ENCODE measurements at regions not wholly inside any gene's neighbourhood (a gene's known extent, or its start where the extent isn't known, plus 50 kb on each side); places are given as distances from the start of the nearest gene placed in this dataset.

DNA sequence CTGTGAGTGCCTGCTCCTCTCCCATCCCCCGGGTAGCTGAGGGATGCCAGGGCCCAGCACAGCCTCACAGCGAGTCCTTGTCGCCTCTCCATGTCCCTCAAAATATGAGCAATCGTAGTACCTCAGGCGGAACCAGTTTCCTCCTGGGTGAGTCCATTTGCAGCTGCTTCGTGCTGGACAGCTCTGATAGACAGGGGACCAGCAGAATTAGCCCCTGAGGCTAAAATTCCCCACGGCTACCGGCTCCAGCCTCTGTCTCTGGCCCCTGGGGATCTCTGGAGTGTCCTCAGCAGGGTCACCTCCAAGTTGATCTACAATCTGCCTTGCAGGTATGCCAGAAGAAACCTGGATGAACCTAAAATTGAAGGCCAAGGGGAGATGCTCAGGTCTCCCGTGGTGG lies 115.8 kb upstream of the FBXL7 start:
- no peak for ATAC-seq

DNA sequence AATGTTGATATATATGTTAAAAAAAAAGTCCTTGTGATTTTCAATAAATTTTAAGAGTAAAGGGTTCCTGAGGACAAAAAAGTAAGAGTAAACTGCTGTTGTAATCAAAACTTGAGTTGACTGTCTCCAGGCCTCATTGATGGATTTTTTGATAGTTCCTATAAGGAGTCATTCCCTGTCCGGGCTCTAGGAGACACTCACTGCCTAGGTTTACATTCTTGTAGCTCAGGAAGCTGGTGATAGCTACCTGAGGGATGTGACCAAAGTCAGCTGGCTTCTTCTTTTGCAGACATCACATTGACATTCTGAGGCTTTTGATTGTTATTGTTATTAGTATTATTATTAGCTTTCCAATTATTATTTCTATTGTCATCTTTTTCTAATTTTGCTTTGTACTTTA lies 116.5 kb upstream of the FBXL7 start:
- H3K36me3 ChIP-seq (ENCODE audit: control insufficient read depth, insufficient read depth, low read length): no peaks in the 10 kb centered on the region
- no peaks in the 10 kb centered on the region for H3K27me3 ChIP-seq (ENCODE audit: control insufficient read depth, insufficient read depth, low read length)
- intact Hi-C loops (cut with micrococcal nuclease): no loop called here
- H3K36me3 Mint-ChIP-seq: peaks cover 10% of the 10 kb centered on the region
- TF ChIP-seq, protein P1, sequence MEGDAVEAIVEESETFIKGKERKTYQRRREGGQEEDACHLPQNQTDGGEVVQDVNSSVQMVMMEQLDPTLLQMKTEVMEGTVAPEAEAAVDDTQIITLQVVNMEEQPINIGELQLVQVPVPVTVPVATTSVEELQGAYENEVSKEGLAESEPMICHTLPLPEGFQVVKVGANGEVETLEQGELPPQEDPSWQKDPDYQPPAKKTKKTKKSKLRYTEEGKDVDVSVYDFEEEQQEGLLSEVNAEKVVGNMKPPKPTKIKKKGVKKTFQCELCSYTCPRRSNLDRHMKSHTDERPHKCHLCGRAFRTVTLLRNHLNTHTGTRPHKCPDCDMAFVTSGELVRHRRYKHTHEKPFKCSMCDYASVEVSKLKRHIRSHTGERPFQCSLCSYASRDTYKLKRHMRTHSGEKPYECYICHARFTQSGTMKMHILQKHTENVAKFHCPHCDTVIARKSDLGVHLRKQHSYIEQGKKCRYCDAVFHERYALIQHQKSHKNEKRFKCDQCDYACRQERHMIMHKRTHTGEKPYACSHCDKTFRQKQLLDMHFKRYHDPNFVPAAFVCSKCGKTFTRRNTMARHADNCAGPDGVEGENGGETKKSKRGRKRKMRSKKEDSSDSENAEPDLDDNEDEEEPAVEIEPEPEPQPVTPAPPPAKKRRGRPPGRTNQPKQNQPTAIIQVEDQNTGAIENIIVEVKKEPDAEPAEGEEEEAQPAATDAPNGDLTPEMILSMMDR (IDR thresholded peaks at IDR 0.05): no peak
- DNase-seq: no peak
- H3K4me3 Mint-ChIP-seq: no peak overlapping the region
- 76% methylated on average over 1 of the region's 1 CpG for WGBS (ENCODE audit: insufficient coverage)
- peaks cover 24 to 34% of the 10 kb centered on the region in 2 donors for H3K9me3 Mint-ChIP-seq
- H3K4me1 Mint-ChIP-seq: no peaks in the 10 kb centered on the region
- H3K4me3 ChIP-seq (ENCODE audit: low read length): no peak overlapping the region
- no peaks in the 10 kb centered on the region for H3K4me1 ChIP-seq (ENCODE audit: control insufficient read depth, insufficient read depth, low read length)
- no peak overlapping the region for H3K27ac Mint-ChIP-seq
- no peak overlapping the region for H3K27ac ChIP-seq (ENCODE audit: low read length)
- peaks cover 11% of the 10 kb centered on the region for H3K9me3 ChIP-seq (ENCODE audit: control insufficient read depth, insufficient read depth, low read length)
- no peaks in the 10 kb centered on the region for H3K27me3 Mint-ChIP-seq (ENCODE audit: low read depth in 2 of 2)
- ATAC-seq: no peak

More for the DNA sequence above, 115.8 kb upstream of the FBXL7 start:
- no peaks in the 10 kb centered on the region for H3K4me1 ChIP-seq (ENCODE audit: control insufficient read depth, insufficient read depth, low read length)
- no peaks in the 10 kb centered on the region for H3K36me3 ChIP-seq (ENCODE audit: control insufficient read depth, insufficient read depth, low read length)
- H3K9me3 Mint-ChIP-seq: peaks cover 20 to 35% of the 10 kb centered on the region in 2 donors
- H3K36me3 Mint-ChIP-seq: peaks cover 3% of the 10 kb centered on the region
- H3K9me3 ChIP-seq (ENCODE audit: control insufficient read depth, insufficient read depth, low read length): peaks cover 11% of the 10 kb centered on the region
- no peaks in the 10 kb centered on the region for H3K27me3 Mint-ChIP-seq (ENCODE audit: low read depth in 2 of 2)
- no peak overlapping the region for H3K27ac Mint-ChIP-seq
- TF ChIP-seq, protein P1 (IDR thresholded peaks at IDR 0.05): no peak
- H3K4me1 Mint-ChIP-seq: no peaks in the 10 kb centered on the region
- DNase-seq: no peak
- H3K27me3 ChIP-seq (ENCODE audit: control insufficient read depth, insufficient read depth, low read length): no peaks in the 10 kb centered on the region
- WGBS (ENCODE audit: insufficient coverage): 80% methylated on average over 9 of the region's 9 CpGs
- intact Hi-C loops (cut with micrococcal nuclease): no loop called here
- H3K4me3 Mint-ChIP-seq: no peak overlapping the region
- H3K4me3 ChIP-seq (ENCODE audit: low read length): no peak overlapping the region
- no peak overlapping the region for H3K27ac ChIP-seq (ENCODE audit: low read length)

DNA sequence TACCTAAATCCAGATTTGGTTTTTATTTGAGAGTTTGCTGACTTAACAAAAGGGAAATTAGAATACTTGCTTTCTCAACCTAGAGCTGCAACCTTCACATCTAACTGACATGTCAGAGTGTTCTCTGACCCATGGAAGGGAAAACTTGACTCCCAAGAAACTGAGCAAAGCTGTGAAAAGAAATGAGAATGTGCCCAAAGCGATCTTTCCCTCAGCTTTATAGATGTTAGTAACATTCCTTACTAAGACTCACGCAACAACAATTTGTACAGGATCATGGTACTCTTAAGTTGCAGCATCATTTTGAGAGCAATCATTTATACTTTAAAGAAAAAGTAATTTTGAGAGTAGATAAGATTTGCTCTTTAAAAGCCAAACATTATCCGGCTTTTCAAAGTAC lies 117.0 kb upstream of the FBXL7 start:
- Mint-ChIP-seq H3K4me1 (no peaks in the 10 kb centered on the region), H3K36me3 (peaks cover 13% of the 10 kb centered on the region), H3K27me3 (ENCODE audit: low read depth in 2 of 2) (no peaks in the 10 kb centered on the region), H3K4me3 (no peak overlapping the region), H3K27ac (no peak overlapping the region), H3K9me3 (peaks cover 23 to 33% of the 10 kb centered on the region in 2 donors)
- H3K27me3 ChIP-seq (ENCODE audit: control insufficient read depth, insufficient read depth, low read length): no peaks in the 10 kb centered on the region
- intact Hi-C loops (cut with micrococcal nuclease): no loop called here
- no peak for DNase-seq
- H3K9me3 ChIP-seq (ENCODE audit: control insufficient read depth, insufficient read depth, low read length): peaks cover 11% of the 10 kb centered on the region
- H3K27ac ChIP-seq (ENCODE audit: low read length): no peak overlapping the region
- 100% methylated on average over 1 of the region's 3 CpGs for WGBS (ENCODE audit: insufficient coverage)
- TF ChIP-seq, protein P1 (IDR thresholded peaks at IDR 0.05): no peak
- no peak overlapping the region for H3K4me3 ChIP-seq (ENCODE audit: low read length)
- no peak for ATAC-seq
- no peaks in the 10 kb centered on the region for H3K4me1 ChIP-seq (ENCODE audit: control insufficient read depth, insufficient read depth, low read length)
- H3K36me3 ChIP-seq (ENCODE audit: control insufficient read depth, insufficient read depth, low read length): no peaks in the 10 kb centered on the region

DNA sequence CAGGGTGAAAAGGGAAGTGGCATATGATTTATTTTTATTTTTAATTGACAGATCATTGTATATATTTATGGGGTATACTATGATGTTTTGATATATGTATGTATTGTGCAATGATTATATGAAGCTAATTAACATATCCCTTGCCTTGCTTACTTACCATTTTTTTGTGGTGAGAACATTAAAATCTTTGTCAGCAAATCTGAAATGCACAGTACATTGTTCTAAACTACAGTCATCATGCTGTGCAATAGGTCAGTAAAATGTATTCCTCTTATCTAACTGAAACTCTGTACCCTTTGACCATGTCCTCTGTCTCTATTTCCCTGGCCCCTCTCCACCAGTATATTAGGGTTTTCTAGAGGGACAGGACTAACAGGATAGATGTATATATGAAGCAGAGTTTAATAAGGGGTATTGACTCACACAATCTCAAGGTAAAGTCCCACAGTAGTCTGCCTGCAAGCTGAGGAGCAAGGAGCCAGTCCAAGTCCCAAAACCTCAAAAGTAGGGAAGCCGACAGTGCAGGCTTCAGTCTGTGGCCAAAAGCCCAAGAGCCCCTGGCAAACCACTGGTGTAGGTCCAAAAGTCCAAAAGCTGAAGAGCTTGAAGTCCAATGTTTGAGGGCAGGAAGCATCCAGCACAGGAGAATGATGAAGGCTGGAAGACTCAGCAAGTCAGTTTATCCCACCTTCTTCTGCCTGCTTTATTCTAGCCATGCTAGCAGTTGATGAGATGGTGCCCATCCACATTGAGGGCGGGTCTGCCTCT lies 122.2 kb upstream of the FBXL7 start:
- DNase-seq (no peak), ATAC-seq (no peak)
- TF ChIP-seq, protein P1 (IDR thresholded peaks at IDR 0.05): no peak
- no peaks in the 10 kb centered on the region for H3K27me3 Mint-ChIP-seq (ENCODE audit: low read depth in 2 of 2)
- H3K4me1 Mint-ChIP-seq: no peaks in the 10 kb centered on the region
- H3K4me3 ChIP-seq (ENCODE audit: low read length): no peak overlapping the region
- no peak overlapping the region for H3K27ac ChIP-seq (ENCODE audit: low read length)
- H3K9me3 Mint-ChIP-seq: peaks cover 15 to 16% of the 10 kb centered on the region in 2 donors
- peaks cover 3% of the 10 kb centered on the region for H3K9me3 ChIP-seq (ENCODE audit: control insufficient read depth, insufficient read depth, low read length)
- H3K27me3 ChIP-seq (ENCODE audit: control insufficient read depth, insufficient read depth, low read length): no peaks in the 10 kb centered on the region
- H3K27ac Mint-ChIP-seq: no peak overlapping the region
- H3K36me3 Mint-ChIP-seq: peaks cover 13% of the 10 kb centered on the region
- WGBS (ENCODE audit: insufficient coverage): 91% methylated on average over 2 of the region's 2 CpGs
- H3K4me3 Mint-ChIP-seq: no peak overlapping the region
- H3K4me1 ChIP-seq (ENCODE audit: control insufficient read depth, insufficient read depth, low read length): no peaks in the 10 kb centered on the region
- intact Hi-C loops (cut with micrococcal nuclease): no loop called here
- H3K36me3 ChIP-seq (ENCODE audit: control insufficient read depth, insufficient read depth, low read length): no peaks in the 10 kb centered on the region

Data from natural killer cell (primary cell).